ENCODE measurements at regions not wholly inside any gene's neighbourhood (a gene's known extent, or its start where the extent isn't known, plus 50 kb on each side); places are given as distances from the start of the nearest gene placed in this dataset.

GRCh38 chr21:22314963-22315362 lies 1316.8 kb downstream of the NCAM2 start:
- intact Hi-C loops (cut with micrococcal nuclease), result no loop called here
- H3K79me2 ChIP-seq (ENCODE audit: insufficient read depth, low read length), result no peaks in the 10 kb centered on the region

GRCh38 chr21:22319435-22319834 lies 1321.2 kb downstream of the NCAM2 start:
- Histone ChIP-seq H3K36me3 (ENCODE audit: control insufficient read depth in 1 of 2, insufficient read depth in 2 of 2, low read length in 2 of 2) (no peaks in the 10 kb centered on the region), H3K27me3 (ENCODE audit: insufficient read depth, low read length) (no peaks in the 10 kb centered on the region), H3K4me2 (ENCODE audit: low read length) (no peak overlapping the region), H3K79me2 (ENCODE audit: insufficient read depth, low read length) (no peaks in the 10 kb centered on the region), H3K9me2 (ENCODE audit: insufficient read depth) (no peaks in the 10 kb centered on the region), H3K4me3 (replicated peaks in 1 of 2; ENCODE audit: low read depth in 1 of 2, low read length in 2 of 2) (no peak overlapping the region), H3K9me3 (ENCODE audit: control insufficient read depth in 1 of 2, insufficient read depth in 1 of 2, low read depth in 1 of 2, low read length in 2 of 2) (peaks cover 12 to 39% of the 10 kb centered on the region in 2 experiments; a peak in 3 of 4 replicates), H4K20me1 (ENCODE audit: insufficient read depth) (no peaks in the 10 kb centered on the region), H2AFZ (ENCODE audit: low read depth, low read length, poor library complexity, severe bottlenecking) (no peak overlapping the region), H3K9ac (ENCODE audit: low read length) (no peak overlapping the region), H3K4me1 (ENCODE audit: control insufficient read depth in 1 of 2, insufficient read depth in 2 of 2, low read length in 2 of 2) (no peaks in the 10 kb centered on the region), H3K27ac (ENCODE audit: low read depth, low read length) (no peak overlapping the region)
- ChIA-PET POLR2A (no interaction called here), CTCF (no interaction called here), RAD21 (ENCODE audit: low non-redundant PET in 1 of 2, low total read pairs in 2 of 2, uncharacterized antibody in 2 of 2, unreplicated experiment in 2 of 2) (no interaction called here)
- DNase-seq (ENCODE audit: low read depth, low spot score) (no peak), ATAC-seq (no peak)
- no TSS peak for BruUV-seq (replicated peaks)
- intact Hi-C loops (cut with micrococcal nuclease), result no loop called here
- TF ChIP-seq SRF (IDR thresholded peaks at IDR 0.05; ENCODE audit: low read depth) (no peak), REST (IDR thresholded peaks at IDR 0.05; ENCODE audit: low read depth) (no peak), EZH2 (IDR thresholded peaks at IDR 0.05) (no peak), EZH2phosphoT487 (IDR thresholded peaks at IDR 0.05; ENCODE audit: borderline replicate concordance) (no peak), JUND (IDR thresholded peaks at IDR 0.05) (no peak), ELF1 (IDR thresholded peaks at IDR 0.05; ENCODE audit: borderline replicate concordance, low read depth) (no peak), CTCF (IDR thresholded peaks at IDR 0.05 in 2 of 3, conservative IDR thresholded peaks at IDR 0.05 in 1 of 3; ENCODE audit: borderline replicate concordance in 1 of 3, insufficient read depth in 1 of 3, low read depth in 2 of 3, low read length in 2 of 3) (no peak), MAX (IDR thresholded peaks at IDR 0.05) (no peak), ATF3 (IDR thresholded peaks at IDR 0.05) (no peak), ZFX (IDR thresholded peaks at IDR 0.05) (no peak)

More at GRCh38 chr21:22314963-22315362, 1316.8 kb downstream of the NCAM2 start:
- ChIA-PET RAD21 (ENCODE audit: low non-redundant PET in 1 of 2, low total read pairs in 2 of 2, uncharacterized antibody in 2 of 2, unreplicated experiment in 2 of 2) (no interaction called here), POLR2A (no interaction called here), CTCF (no interaction called here)
- no TSS peak for BruUV-seq (replicated peaks)
- Histone ChIP-seq H3K27ac (ENCODE audit: low read depth, low read length) (no peak overlapping the region), H3K4me1 (ENCODE audit: control insufficient read depth in 1 of 2, insufficient read depth in 2 of 2, low read length in 2 of 2) (no peaks in the 10 kb centered on the region), H3K9me3 (ENCODE audit: control insufficient read depth in 1 of 2, insufficient read depth in 1 of 2, low read depth in 1 of 2, low read length in 2 of 2) (peaks cover 16 to 29% of the 10 kb centered on the region in 2 experiments; a peak in 2 of 4 replicates), H2AFZ (ENCODE audit: low read depth, low read length, poor library complexity, severe bottlenecking) (no peak overlapping the region), H3K9ac (ENCODE audit: low read length) (no peak overlapping the region), H3K9me2 (ENCODE audit: insufficient read depth) (no peaks in the 10 kb centered on the region), H3K4me2 (ENCODE audit: low read length) (no peak overlapping the region), H3K27me3 (ENCODE audit: insufficient read depth, low read length) (no peaks in the 10 kb centered on the region), H4K20me1 (ENCODE audit: insufficient read depth) (no peaks in the 10 kb centered on the region), H3K36me3 (ENCODE audit: control insufficient read depth in 1 of 2, insufficient read depth in 2 of 2, low read length in 2 of 2) (no peaks in the 10 kb centered on the region), H3K4me3 (replicated peaks in 1 of 2; ENCODE audit: low read depth in 1 of 2, low read length in 2 of 2) (no peak overlapping the region)
- no peak for DNase-seq (ENCODE audit: low read depth, low spot score)
- TF ChIP-seq CBX3 (IDR thresholded peaks at IDR 0.05; ENCODE audit: low read depth) (no peak), EZH2 (IDR thresholded peaks at IDR 0.05) (no peak), MAX (IDR thresholded peaks at IDR 0.05) (no peak), ZNF274 (IDR thresholded peaks at IDR 0.05; ENCODE audit: low read depth, low read length) (no peak), ZFX (IDR thresholded peaks at IDR 0.05) (no peak), ATF3 (IDR thresholded peaks at IDR 0.05) (no peak), RAD21 (IDR thresholded peaks at IDR 0.05; ENCODE audit: low read depth) (no peak), CEBPB (IDR thresholded peaks at IDR 0.05; ENCODE audit: low read depth) (no peak), EGR1 (IDR thresholded peaks at IDR 0.05; ENCODE audit: low read depth) (no peak)
- ATAC-seq, result no peak

Data from HCT116 (cell line).